Pancreas (tissue), 10 donors: ENCODE measurements at regions not wholly inside any gene's neighbourhood (a gene's known extent, or its start where the extent isn't known, plus 50 kb on each side); places are given as distances from the start of the nearest gene placed in this dataset.

ENCODE experiments used
- ATAC-seq, 4 donors: fragments of 200-7000 bp; cut with Tn5 transposase; one replicate each; pipeline versions ENCODE4 v1.8.0 to v1.9.1; 2020; ENCODE audit warnings: mild to moderate bottlenecking in 4 of 4, moderate library complexity in 4 of 4
- DNase-seq, 6 donors: peaks; one replicate each; pipeline ENCODE4 v3.0.0-alpha.2; 2020
- FAIRE-seq: peaks from 2 replicates; lab custom pipeline; 2012; peaks lifted over from hg19 to GRCh38; lab: Jason Lieb, UNC
- H3K27ac ChIP-seq, 4 donors: fragments of 200-600 bp; sonication (generic); 1 replicate in 3 of 4; 2 replicates in 1 of 4; pipeline versions ENCODE4 v1.5.0 to v1.8.0; 2020
- H3K27me3 ChIP-seq, 4 donors: fragments of 200-600 bp; one replicate each; pipeline ENCODE4 v1.8.0; 2021
- H3K36me3 ChIP-seq, 3 donors: fragments of 200-600 bp; sonication (generic) in 1 of 3; one replicate each; pipeline versions ENCODE4 v1.5.0 to v1.8.0; 2020 to 2021
- H3K4me1 ChIP-seq, 3 donors: fragments of 200-600 bp; one replicate each; pipeline ENCODE4 v1.8.0; 2021
- H3K4me3 ChIP-seq, 4 donors: fragments of 200-600 bp; sonication (generic) in 2 of 4; one replicate each; pipeline versions ENCODE4 v1.5.0 to v1.8.0; 2020 to 2021
- H3K9me3 ChIP-seq, 4 donors: fragments of 200-600 bp; one replicate each; pipeline ENCODE4 v1.8.0; 2021
- CTCF ChIP-seq, 4 donors: fragments of 200-600 bp; sonication (generic) in 3 of 4; IDR thresholded peaks; one replicate each; pipeline versions ENCODE4 v1.5.0 to v1.8.0; 2021; ENCODE audit warnings: antibody characterized with exemption in 4 of 4
- whole genome bisulfite sequencing, 2 donors: extraction: QIAGEN DNeasy Blood & Tissue Kit; methylation state at CpG; one replicate each; pipeline ENCODE4 v1.1.7; 2013; 5-methylcytosine and 5-hydroxymethylcytosine counted together
- intact Hi-C, 3 donors: fragments of 100-400 bp; cut with DNase I; formaldehyde crosslinking; loops; one replicate each; pipeline versions ENCODE4 v1.11.1 to v1.14.2; 2022
- donor health status: healthy with polysubstance abuse.
- donor health status: DM: no; HTN: no; CAD: no; lungs with moderate emphysema.
- donor health status: DM: no; HTN: no; CAD: no.
- donor health status: control.
- donor health status: control.
- donor health status: Bipolar disorder and iron deficiency.
- donor health status: DM: yes; HTN: yes; CAD: no.
- donor health status: DM: no; HTN: no; CAD: no.
- donor health status: DM: no; HTN: no; CAD: no.
- donor health status: DM: yes; HTN: yes; CAD: no.

- TF ChIP-seq CTCF (IDR thresholded peaks at IDR 0.05) = no peak
- ATAC-seq = no peak
- Histone ChIP-seq H3K4me1 (no peaks in the 10 kb centered on the region), H3K36me3 (no peaks in the 10 kb centered on the region), H3K27me3 (no peaks in the 10 kb centered on the region), H3K4me3 (no peak overlapping the region), H3K9me3 (peaks cover 0 to 6% (median 0%) of the 10 kb centered on the region in 4 donors), H3K27ac (no peak overlapping the region)
- no peak for DNase-seq
- intact Hi-C loops = no loop called here
- WGBS, 2 donors = 68 to 74% methylated on average over 3 of the region's 3 CpGs
- no peak for FAIRE-seq
Observed at GRCh38 chr7:85950418-85950817, 693.3 kb upstream of the GRM3 start.

- H3K36me3 ChIP-seq = no peaks in the 10 kb centered on the region
- peaks cover 0 to 6% (median 0%) of the 10 kb centered on the region in 4 donors for H3K9me3 ChIP-seq
- DNase-seq (no peak), FAIRE-seq (no peak), ATAC-seq (no peak)
- no peak overlapping the region for H3K4me3 ChIP-seq
- intact Hi-C loops = no loop called here
- no peak overlapping the region for H3K27ac ChIP-seq
- no peaks in the 10 kb centered on the region for H3K4me1 ChIP-seq
- TF ChIP-seq CTCF (IDR thresholded peaks at IDR 0.05) = no peak
- H3K27me3 ChIP-seq = no peaks in the 10 kb centered on the region
Observed at GRCh38 chr7:85947767-85948166, 695.9 kb upstream of the GRM3 start.

GRCh38 chr7:85940798-85941197 is 702.9 kb upstream of the GRM3 start:
- intact Hi-C loops = no loop called here
- Histone ChIP-seq H3K4me1 (no peaks in the 10 kb centered on the region), H3K36me3 (no peaks in the 10 kb centered on the region), H3K9me3 (no peaks in the 10 kb centered on the region), H3K4me3 (no peak overlapping the region), H3K27me3 (no peaks in the 10 kb centered on the region), H3K27ac (no peak overlapping the region)
- 26 to 28% methylated on average over 2 of the region's 2 CpGs for WGBS, 2 donors
- FAIRE-seq (no peak), ATAC-seq (no peak), DNase-seq (no peak)
- no peak for TF ChIP-seq CTCF (IDR thresholded peaks at IDR 0.05)

GRCh38 chr7:85931919-85932318 is 711.8 kb upstream of the GRM3 start:
- Histone ChIP-seq H3K4me1 (no peaks in the 10 kb centered on the region), H3K27ac (no peak overlapping the region), H3K4me3 (no peak overlapping the region), H3K36me3 (no peaks in the 10 kb centered on the region), H3K9me3 (peaks cover 0 to 3% (median 0%) of the 10 kb centered on the region in 4 donors), H3K27me3 (no peaks in the 10 kb centered on the region)
- no peak for ATAC-seq
- TF ChIP-seq CTCF (IDR thresholded peaks at IDR 0.05) = no peak
- no peak for FAIRE-seq
- no peak for DNase-seq
- 24 to 26% methylated on average over 1 of the region's 1 CpG for WGBS, 2 donors
- intact Hi-C loops = no loop called here

- Histone ChIP-seq H3K9me3 (no peaks in the 10 kb centered on the region), H3K27me3 (no peaks in the 10 kb centered on the region), H3K27ac (no peak overlapping the region), H3K4me3 (no peak overlapping the region), H3K36me3 (no peaks in the 10 kb centered on the region), H3K4me1 (no peaks in the 10 kb centered on the region)
- no peak for FAIRE-seq
- no peak for DNase-seq
- no peak for ATAC-seq
- 46 to 48% methylated on average over 2 of the region's 2 CpGs for WGBS, 2 donors
- intact Hi-C loops = no loop called here
- no peak for TF ChIP-seq CTCF (IDR thresholded peaks at IDR 0.05)
Observed at GRCh38 chr7:85928500-85928899, 715.2 kb upstream of the GRM3 start.
